Activated T-helper 1 cell treated with anti-CD3 and anti-CD28 coated beads, Interleukin-2, amount 50 U/mL, for 16 hours (primary cell): ENCODE measurements at regions not wholly inside any gene's neighbourhood (a gene's known extent, or its start where the extent isn't known, plus 50 kb on each side); places are given as distances from the start of the nearest gene placed in this dataset.

ENCODE experiments used
- DNase-seq, 2 donors: peaks; one replicate each; pipeline ENCODE4 v3.0.0-alpha.2; 2020; ENCODE audit warnings: low read depth in 1 of 2, low spot score in 1 of 2

DNA sequence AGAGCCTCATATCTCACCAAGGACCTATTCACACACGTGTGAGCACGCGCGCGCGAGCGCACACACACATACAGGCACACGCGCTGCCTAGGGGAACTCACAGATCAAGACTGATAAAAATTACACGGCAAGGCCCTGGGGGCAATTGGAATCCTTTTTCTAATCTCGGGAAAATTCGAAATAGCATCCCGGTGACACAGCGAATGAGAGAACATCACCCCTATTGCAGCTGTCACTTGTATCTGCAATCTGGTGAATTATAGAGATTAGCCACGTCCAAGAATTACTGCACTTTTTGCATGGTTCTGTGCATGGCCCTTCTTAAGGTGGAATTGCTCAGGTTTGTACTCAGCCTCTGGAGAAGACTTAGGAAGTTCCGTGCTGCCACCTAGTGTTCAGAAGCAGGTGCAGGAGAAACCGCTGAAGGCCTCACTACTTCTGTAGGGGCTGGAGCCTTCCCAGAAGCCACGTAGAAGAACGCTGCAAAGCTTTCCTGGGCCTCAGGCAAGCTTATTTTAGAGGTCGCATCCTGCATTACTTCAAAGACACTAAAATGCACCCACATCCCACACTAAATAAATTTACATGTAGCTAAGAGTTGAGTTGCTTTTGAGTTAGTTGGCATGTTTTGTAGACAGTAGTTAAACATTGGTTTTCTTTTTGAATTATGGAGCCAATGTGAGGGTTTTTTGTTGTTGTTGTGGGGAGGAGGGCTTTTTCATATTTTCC, 229.2 kb upstream of the CAMK1G start:
- peak in 1 of 2 donors; percentile 2 for DNase-seq

DNA sequence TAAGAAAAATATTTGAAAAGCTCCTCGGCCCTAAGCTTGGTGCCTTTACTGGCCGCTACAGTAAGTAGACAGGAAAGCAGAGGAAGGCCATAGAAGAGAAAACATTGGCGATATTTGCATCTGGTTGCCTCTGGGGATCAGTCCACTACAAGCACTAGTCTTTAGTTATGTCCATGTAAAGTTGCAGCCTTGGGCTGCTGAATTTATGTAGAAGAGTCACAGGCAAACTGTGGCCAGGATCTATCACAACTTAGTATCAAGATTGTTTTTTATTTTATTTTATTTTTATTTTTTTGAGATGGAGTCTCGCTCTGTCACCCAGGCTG, 228.7 kb upstream of the CAMK1G start:
- no peak for DNase-seq

DNA sequence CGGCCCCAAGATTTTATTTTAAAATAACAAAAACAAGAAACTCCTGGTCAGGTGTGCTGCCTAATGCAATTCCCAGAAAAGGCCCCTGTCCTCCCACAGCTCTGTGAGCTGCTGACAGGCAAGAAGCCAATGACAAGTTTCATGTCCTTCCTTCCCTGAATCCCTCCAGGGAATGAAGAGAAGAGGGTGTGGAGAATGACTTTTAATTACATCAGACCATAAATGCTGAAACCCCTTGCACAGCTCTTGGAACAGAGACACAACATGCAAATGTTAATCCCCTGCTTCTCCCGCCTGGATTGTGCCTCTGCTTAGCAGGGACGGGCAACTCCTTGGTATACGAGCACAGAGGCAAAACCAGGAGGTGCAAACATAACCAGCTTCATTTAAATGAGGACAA, 228.1 kb upstream of the CAMK1G start:
- DNase-seq, result no peak

DNA sequence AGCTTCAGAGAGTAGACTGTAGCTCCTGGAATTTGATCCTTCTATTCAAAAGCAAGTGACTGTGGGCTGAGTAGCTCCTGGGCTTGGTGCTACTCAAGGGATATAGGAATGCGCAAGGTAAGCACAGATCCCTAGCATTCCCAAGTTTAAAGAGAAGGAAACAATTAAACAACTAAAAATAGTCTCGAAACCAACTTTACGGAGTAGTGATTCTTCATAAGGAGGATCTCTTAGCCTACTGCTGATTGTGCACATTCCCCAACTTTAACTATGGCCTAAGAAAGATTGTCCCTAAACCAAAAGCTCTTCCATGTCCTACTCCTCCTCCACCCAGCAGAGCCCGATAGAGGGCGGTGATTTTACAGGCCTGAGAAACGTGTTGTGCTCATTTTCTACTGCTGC, 226.5 kb upstream of the CAMK1G start:
- DNase-seq, result no peak

DNA sequence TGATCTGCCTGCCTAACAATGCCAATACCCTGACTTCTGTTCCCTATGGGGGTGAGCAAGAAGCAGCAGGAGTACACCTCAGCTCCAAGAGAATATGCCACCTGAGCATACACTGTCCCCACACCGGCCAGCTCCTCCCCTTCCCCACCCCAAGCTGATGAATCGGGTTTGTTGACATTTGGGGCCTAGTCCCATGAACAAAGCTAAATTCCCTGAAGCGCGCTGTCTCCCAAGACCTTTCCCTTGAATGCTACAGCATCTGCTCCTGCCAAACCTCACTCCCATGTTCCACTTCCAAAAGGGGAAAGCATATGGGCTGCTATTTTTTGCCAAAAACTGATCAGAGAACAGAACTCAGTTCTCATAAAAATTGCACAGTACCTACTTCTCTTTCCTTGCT, 220.4 kb upstream of the CAMK1G start:
- DNase-seq, result no peak

DNA sequence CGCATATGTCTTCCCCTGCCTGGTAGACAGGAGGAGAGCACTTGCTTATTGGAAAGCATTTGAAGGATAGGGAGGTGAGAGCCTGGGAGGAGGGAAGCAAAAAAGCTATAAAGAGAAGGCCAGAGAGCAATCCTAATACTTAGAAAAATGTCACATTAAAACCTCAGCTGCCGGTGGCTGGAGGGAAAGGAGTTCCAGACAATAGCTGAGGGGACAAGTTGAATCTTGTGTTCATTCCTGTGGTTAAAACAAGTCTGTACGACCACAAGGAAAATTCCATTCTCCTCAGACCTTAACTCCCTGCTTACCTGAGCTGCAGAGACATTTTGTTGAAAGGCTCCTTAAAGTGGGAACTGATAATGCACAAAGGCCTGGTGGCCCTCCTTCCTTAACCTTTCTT, 218.8 kb upstream of the CAMK1G start:
- DNase-seq, result no peak

DNA sequence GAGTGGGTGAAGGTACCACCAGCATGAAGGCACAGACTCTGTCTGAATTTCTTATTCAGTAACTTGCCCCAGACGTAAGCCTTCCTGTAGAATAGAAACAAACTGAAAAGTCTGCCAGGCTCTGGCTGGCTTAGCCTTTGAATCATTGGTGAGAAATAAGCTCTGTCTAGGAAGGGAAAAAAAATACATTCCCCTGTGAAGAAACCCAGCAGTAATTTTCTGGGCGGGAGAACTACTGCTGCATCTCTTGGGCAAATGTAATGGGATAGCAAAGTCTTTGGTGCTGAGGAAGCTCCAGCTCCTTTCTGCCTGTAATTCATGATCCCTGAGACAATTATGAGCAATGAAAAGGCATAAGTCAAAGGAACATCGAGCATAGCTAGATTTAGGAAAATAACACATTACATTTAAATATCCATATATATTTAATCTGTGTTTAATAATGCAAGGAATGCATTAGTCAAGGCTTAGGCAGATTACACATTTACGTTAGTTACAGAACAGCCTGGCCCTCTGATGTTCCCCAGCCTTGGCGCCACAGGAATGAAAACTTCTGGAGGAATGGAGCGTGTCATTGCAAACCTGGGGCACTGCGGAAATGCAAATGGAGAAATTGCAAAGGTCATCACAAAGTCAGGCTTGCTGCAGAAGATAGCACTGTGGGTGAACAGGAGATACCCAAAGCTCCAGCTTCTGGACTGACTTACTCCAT, 216.3 kb upstream of the CAMK1G start:
- DNase-seq, result no peak

DNA sequence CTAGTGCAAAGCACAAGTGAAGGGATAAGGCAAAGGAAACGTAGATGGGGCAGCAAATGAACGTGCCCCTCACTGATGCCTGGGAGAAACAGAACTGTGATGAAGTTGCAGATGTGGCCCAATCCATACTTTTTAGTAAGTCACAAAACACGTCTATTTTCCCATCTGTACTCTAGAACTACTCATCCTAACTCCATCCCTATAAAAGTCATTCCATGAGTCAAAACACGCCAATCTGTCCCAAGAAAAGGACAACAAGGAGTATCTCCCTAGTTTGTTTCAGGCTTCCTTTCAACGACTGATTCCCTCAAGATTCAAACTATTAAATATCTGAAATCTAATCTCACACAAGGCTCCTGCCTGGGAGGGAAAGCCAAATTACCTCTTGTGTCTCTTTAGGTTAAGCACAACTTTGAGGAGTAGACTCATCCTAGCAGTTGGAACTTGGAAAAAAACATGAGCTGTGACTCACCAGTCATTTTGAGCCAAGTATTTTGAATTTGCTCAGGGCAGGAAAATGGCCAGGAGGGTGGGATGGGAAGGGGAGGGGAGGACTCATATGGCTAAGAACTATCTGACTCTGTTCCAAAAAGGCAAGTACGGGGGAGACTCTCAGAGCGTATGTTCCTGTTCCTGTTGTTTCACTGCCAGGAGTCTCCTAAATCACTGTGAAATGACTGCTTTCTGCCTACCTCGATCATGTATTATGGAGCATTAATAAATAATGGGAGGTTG, 214.5 kb upstream of the CAMK1G start:
- no peak for DNase-seq

DNA sequence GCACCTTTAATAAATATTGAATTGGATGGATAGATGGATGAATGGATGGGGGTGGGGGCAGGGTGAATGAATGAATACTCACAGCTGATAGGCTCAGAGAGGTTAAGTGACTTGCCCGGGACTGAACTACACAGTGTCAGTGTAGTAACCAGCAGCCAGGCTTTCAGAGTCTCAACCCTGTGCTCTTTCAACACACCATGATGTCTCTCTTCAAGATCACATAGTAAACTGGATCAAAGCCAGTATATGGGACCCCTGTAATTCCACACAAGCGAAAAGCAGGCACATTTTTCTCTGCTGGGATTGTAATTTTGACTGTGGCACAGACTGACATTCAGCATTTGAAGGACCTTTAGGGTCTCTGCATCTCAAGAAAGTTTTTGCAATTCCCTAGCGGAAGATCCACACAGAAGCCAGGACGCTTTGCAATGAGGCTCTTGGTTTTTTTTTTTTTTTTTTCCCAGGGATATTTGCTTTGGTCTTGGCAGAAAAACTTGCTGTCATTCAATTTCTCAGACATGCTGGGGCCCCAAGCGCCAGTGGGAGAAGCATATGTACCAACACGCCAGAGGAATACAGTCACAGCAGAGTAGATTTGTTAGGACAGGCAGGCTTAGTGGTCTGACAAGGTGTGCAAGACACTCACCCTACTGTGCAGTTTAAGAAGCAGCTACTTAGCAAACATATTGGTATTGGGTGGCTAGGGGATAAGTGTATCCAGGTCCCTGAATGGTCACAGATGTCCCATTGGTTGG, 213.1 kb upstream of the CAMK1G start:
- no peak for DNase-seq

DNA sequence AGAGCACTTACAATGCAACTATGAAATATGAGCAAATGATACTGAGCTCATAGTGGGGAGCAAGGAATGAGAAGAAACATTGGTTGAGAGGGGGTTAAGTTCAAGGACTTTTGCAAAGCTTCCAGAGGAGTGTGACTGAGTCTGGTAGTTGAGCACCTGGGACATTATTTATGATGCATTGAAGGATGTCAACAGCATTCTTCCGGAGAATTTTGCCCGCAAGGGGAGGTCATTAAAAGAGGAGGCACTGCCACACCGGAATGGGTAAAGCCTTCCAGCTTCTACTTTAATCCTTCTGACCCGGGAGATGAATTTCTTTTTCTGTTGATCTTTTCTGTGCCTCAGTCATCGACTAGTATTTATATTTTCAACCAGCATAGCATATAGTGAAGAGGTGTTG, 208.4 kb upstream of the CAMK1G start:
- DNase-seq, result no peak

DNA sequence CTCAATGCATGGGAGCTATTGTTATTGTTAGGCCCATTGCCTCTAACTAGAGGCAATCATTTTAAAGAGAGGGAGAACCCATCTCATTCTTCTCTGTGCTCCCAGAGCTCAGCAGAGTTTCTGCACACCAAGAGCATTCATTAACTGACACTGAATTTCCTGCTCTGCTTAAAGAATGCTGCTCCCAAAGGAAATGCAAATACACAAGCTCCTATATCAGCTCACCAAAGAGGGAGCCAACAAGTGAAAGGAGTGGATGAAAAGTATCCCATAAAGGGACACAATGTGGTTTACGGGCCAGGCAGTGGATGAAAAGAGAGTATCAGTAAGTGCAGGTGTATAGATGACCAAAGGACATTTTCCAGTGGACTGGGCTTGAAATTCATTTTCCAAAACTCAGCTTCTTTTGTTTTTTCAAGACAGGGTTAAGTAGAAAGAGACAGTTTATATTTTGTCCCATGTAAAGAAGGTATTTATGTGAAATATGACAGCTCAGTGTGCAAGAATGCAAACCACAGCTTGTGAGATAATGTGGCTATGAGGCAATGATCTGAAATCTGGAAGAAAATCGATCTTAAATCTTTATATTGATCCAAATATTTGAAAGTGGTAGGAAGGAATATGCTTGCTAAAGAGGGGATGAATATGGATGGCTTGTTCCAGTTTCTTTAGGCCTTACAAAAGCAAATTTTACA, 207.7 kb upstream of the CAMK1G start:
- no peak for DNase-seq

DNA sequence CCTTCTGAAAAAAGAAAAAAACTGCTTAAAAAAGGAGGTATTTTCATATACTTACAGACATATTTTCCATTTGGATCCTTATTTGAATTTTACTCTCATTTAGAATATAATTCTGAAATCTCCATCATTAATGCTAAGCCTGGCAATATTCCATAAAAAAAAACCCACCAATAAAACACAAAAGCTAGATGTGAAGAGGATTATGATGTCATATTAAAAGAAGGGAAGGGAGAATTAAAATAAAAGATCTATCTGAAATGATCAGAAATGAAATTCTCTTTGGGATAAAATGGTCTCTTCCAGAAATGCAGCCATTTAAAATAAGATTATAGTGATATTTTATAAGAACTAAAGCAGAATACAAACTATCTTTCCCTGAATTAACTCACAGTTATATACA, 206.7 kb upstream of the CAMK1G start:
- no peak for DNase-seq

DNA sequence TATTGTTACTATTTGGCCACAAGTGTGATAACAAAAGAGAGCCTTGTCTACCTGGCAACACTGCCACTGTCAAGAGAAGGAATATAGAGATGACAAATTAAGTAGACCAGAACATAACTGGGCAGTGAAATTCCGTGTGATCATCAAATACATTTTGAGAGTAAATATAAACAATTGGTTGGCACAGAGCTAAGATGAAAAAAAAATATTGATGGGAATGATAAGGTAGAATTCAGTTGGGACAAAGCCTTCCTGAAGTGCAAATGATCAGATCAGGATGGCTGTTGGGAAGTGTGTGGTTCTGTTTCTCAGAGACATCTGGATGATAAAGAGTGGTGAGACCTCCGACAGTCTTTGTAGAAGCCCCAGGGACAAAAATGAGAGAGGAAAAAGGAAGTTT, 205.5 kb upstream of the CAMK1G start:
- no peak for DNase-seq

DNA sequence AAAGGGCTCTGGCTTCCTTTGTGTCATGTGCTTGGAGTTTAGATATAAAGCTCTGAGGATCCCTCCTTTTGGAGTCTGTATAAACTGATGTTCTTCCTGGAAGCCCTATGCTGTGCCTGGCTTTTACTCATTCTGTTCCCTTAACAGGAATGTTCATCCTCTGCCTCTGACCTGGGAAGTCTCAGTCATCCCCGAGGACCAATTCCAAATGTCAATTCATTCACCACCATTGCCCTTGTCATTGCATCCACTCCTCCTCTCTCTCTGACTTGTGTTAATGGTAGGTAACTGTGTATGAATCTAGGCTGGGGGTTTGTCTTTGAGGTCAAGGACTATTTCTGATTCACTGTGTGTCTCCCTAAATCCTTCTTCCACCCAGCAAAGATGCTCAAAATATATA, 204.2 kb upstream of the CAMK1G start:
- no peak for DNase-seq

DNA sequence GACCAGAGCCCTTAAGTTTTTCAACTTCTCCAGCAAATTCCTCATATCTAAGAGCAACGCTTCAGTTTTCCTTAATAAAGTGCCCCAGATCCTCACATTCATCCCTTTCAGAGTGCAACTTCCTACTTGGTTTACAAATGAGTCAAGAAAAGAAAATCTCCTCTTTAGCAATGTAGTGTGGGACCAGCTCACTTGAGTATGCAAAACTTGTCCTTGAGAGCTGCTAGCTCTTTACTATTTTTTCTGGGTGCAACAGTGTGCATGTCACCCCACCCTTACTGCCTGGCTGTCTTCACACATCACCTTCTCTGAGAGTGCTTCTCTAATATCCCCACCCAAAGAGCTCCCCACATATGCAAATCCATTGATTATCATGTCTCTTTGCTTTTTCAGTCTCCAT, 203.1 kb upstream of the CAMK1G start:
- DNase-seq, result no peak

DNA sequence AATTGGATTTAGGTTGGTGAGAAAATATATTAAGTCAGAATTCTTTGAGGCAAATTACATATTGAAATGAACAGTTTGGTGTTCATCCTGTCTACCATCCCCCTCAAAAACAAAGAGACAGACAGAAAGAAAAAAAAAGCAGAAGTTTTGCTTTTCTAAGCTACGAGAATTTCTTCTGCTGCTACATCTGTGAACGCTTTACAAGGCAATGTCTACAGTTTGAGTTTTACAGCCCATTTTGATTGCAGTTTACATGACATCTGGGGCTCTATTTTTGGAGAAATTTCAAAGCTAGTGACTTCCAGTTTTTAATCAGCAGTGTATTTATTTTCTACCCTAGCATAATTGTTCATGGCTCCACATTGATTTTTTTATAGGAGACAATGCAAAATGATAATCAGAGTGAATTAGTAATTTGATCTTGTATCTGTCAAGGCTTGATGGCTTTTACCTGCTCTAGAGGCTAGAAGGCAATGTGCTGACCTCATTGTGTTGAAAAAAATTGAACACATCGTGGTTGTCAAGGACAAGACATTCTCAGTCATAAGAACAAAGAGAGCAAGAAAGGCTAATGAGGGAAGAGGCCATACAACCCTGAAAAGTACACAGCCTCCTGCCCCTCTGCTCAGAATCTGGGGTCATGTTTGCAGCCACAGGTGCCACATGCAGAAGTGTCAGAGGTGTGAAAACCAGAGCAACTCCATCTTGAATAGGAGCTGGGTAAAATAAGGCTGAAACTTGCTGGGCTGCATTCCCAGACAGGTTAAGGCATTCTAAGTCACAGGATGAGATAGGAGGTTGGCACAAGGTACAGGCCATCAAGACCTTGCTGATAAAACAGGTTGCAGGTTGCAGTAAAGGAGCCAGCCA, 201.0 kb upstream of the CAMK1G start:
- no peak for DNase-seq

DNA sequence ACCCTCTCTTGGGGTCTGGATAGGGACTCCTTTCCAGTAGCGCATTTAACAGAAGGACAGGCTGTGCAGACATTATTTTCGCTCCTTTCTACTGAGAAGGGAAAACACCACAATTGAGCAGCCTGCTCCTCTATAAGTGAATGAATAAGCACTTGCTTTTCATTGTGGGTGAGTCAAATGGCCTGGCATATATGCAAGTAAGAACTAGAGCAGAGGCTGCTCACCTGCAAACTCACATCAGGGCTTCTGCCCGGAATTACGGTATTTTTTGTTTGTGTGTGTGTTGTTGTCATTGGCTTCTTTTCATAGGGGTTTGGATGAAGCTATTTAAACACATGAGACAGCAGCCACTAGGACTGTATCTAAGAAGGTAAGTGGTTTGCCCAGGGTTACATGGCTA, 200.1 kb upstream of the CAMK1G start:
- DNase-seq, result no peak

DNA sequence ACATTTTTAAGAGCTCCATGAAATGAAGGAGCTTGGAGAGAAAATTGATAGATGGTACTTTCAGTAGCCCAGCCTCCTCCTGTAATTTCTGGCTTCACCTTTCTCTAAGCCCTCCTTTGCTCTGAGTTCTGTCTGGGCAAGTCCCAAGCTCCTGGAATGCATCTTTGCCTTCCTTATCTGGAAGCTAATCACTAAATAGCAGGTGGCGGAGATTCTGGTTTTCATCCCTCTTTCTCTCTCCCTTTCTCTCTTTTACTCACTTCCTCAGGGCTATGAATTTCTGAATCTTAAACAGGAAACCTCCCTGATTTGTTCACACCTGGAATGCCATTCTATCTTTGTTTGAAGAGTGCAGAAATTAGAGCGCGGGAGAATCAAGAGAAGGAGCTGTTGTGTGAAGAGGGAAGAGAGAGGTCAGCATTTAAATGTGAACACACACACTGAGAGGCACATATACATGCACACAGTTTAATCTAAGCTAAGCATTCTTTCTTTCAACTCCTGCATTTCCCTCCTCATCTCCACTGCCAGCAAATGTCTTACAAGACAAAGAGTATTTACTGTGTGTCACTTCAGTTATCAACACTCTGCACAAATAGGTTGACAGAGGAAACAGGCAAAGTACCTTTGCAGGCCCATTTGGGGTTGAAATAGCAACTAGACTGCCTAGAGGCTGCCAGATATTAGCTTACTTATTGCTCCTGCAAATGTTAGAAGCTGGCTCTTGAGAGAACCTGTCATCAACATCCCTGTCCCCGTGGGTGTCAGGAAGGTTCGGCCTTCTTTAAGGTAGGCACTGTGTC, 199.4 kb upstream of the CAMK1G start:
- no peak for DNase-seq
